T-helper 2 cell treated with Interferon-gamma antibody and Interleukin-4, amounts not matched to agents 5 μg/mL and 100 μg/mL, for 36 hours (primary cell): ENCODE measurements at regions not wholly inside any gene's neighbourhood (a gene's known extent, or its start where the extent isn't known, plus 50 kb on each side); places are given as distances from the start of the nearest gene placed in this dataset.
"Not testable (repeated sequence)": the region's sequence is repeated elsewhere in the genome, so short reads cannot be mapped to it uniquely, and the experiment has no call there.

Experiments used
- DNase-seq: peaks from one replicate; pipeline ENCODE4 v3.0.0; 2021; ENCODE audit warnings: low spot score
- H3K27ac Mint-ChIP-seq: one replicate; pipeline ENCODE4 v1.8.0; 2021; ENCODE audit warnings: mild to moderate bottlenecking, mixed read lengths
- H3K27me3 Mint-ChIP-seq: one replicate; pipeline ENCODE4 v1.8.0; 2021; ENCODE audit warnings: low read depth, mixed read lengths
- H3K36me3 Mint-ChIP-seq: one replicate; pipeline ENCODE4 v1.8.0; 2021; ENCODE audit warnings: low read depth, mixed read lengths
- H3K4me1 Mint-ChIP-seq: one replicate; pipeline ENCODE4 v1.8.0; 2021; ENCODE audit warnings: low read depth, mixed read lengths
- H3K4me3 Mint-ChIP-seq: one replicate; pipeline ENCODE4 v1.8.0; 2022; ENCODE audit warnings: mild to moderate bottlenecking, moderate library complexity, mixed read lengths
- H3K9me3 Mint-ChIP-seq: one replicate; pipeline ENCODE4 v1.8.0; 2021; ENCODE audit warnings: mixed read lengths

GRCh38 chr5:113692466-113692865 is 179.0 kb downstream of the YTHDC2 start:
- no peaks in the 10 kb centered on the region for H3K4me1 Mint-ChIP-seq
- DNase-seq: no peak
- peaks cover 31% of the 10 kb centered on the region for H3K27me3 Mint-ChIP-seq
- H3K9me3 Mint-ChIP-seq: no peaks in the 10 kb centered on the region
- no peak overlapping the region for H3K27ac Mint-ChIP-seq
- H3K36me3 Mint-ChIP-seq: no peaks in the 10 kb centered on the region
- H3K4me3 Mint-ChIP-seq: no peak overlapping the region

- Mint-ChIP-seq H3K36me3 (no peaks in the 10 kb centered on the region), H3K4me3 (no peak overlapping the region), H3K27me3 (peaks cover 31% of the 10 kb centered on the region), H3K9me3 (no peaks in the 10 kb centered on the region), H3K27ac (no peak overlapping the region), H3K4me1 (no peaks in the 10 kb centered on the region)
- no peak for DNase-seq
Observed at GRCh38 chr5:113692891-113693457, 179.5 kb downstream of the YTHDC2 start.

GRCh38 chr5:113693701-113694100 is 180.2 kb downstream of the YTHDC2 start:
- DNase-seq: no peak
- H3K27me3 Mint-ChIP-seq: peaks cover 31% of the 10 kb centered on the region
- H3K4me3 Mint-ChIP-seq: no peak overlapping the region
- no peak overlapping the region for H3K27ac Mint-ChIP-seq
- no peaks in the 10 kb centered on the region for H3K36me3 Mint-ChIP-seq
- no peaks in the 10 kb centered on the region for H3K4me1 Mint-ChIP-seq
- H3K9me3 Mint-ChIP-seq: no peaks in the 10 kb centered on the region

- H3K4me1 Mint-ChIP-seq: no peaks in the 10 kb centered on the region
- DNase-seq: no peak
- no peak overlapping the region for H3K27ac Mint-ChIP-seq
- no peaks in the 10 kb centered on the region for H3K9me3 Mint-ChIP-seq
- H3K4me3 Mint-ChIP-seq: no peak overlapping the region
- peaks cover 31% of the 10 kb centered on the region for H3K27me3 Mint-ChIP-seq
- no peaks in the 10 kb centered on the region for H3K36me3 Mint-ChIP-seq
Observed at GRCh38 chr5:113694576-113694975, 181.1 kb downstream of the YTHDC2 start.

- no peak for DNase-seq
- Mint-ChIP-seq H3K4me1 (no peaks in the 10 kb centered on the region), H3K36me3 (no peaks in the 10 kb centered on the region), H3K27me3 (no peaks in the 10 kb centered on the region), H3K4me3 (no peak overlapping the region), H3K9me3 (peaks cover 10% of the 10 kb centered on the region), H3K27ac (no peak overlapping the region)
Observed at GRCh38 chr5:113703266-113703665, 189.8 kb downstream of the YTHDC2 start.

GRCh38 chr5:113705657-113706056 is 192.2 kb downstream of the YTHDC2 start:
- no peak overlapping the region for H3K27ac Mint-ChIP-seq
- no peak for DNase-seq
- H3K4me3 Mint-ChIP-seq: no peak overlapping the region
- H3K4me1 Mint-ChIP-seq: no peaks in the 10 kb centered on the region
- peaks cover 10% of the 10 kb centered on the region for H3K9me3 Mint-ChIP-seq
- H3K27me3 Mint-ChIP-seq: no peaks in the 10 kb centered on the region
- H3K36me3 Mint-ChIP-seq: no peaks in the 10 kb centered on the region

GRCh38 chr5:113713051-113713450 is 199.6 kb downstream of the YTHDC2 start:
- Mint-ChIP-seq H3K27me3 (no peaks in the 10 kb centered on the region), H3K9me3 (peaks cover 20% of the 10 kb centered on the region), H3K4me3 (no peak overlapping the region), H3K36me3 (no peaks in the 10 kb centered on the region), H3K4me1 (no peaks in the 10 kb centered on the region), H3K27ac (no peak overlapping the region)
- DNase-seq: no peak

- not testable (repeated sequence) for H3K27me3 Mint-ChIP-seq, DNase-seq, H3K36me3 Mint-ChIP-seq, H3K4me3 Mint-ChIP-seq, H3K4me1 Mint-ChIP-seq, H3K27ac Mint-ChIP-seq
- peaks cover 20% of the 10 kb centered on the region for H3K9me3 Mint-ChIP-seq
Observed at GRCh38 chr5:113715921-113716320, 202.4 kb downstream of the YTHDC2 start.

GRCh38 chr5:113719549-113719948 is 206.1 kb downstream of the YTHDC2 start:
- H3K9me3 Mint-ChIP-seq: peaks cover 18% of the 10 kb centered on the region
- no peak for DNase-seq
- no peaks in the 10 kb centered on the region for H3K4me1 Mint-ChIP-seq
- H3K4me3 Mint-ChIP-seq: no peak overlapping the region
- H3K27ac Mint-ChIP-seq: no peak overlapping the region
- no peaks in the 10 kb centered on the region for H3K27me3 Mint-ChIP-seq
- H3K36me3 Mint-ChIP-seq: no peaks in the 10 kb centered on the region

GRCh38 chr5:113721171-113721570 is 207.7 kb downstream of the YTHDC2 start:
- peaks cover 7% of the 10 kb centered on the region for H3K9me3 Mint-ChIP-seq
- no peak for DNase-seq
- H3K4me3 Mint-ChIP-seq: no peak overlapping the region
- no peaks in the 10 kb centered on the region for H3K36me3 Mint-ChIP-seq
- no peaks in the 10 kb centered on the region for H3K27me3 Mint-ChIP-seq
- H3K4me1 Mint-ChIP-seq: no peaks in the 10 kb centered on the region
- H3K27ac Mint-ChIP-seq: no peak overlapping the region

GRCh38 chr5:113723021-113723420 is 209.5 kb downstream of the YTHDC2 start:
- Mint-ChIP-seq H3K4me1 (no peaks in the 10 kb centered on the region), H3K9me3 (no peaks in the 10 kb centered on the region), H3K27me3 (no peaks in the 10 kb centered on the region), H3K27ac (no peak overlapping the region), H3K36me3 (no peaks in the 10 kb centered on the region), H3K4me3 (no peak overlapping the region)
- DNase-seq: no peak

GRCh38 chr5:113735751-113736150 is 222.3 kb downstream of the YTHDC2 start:
- DNase-seq: no peak
- Mint-ChIP-seq H3K27ac (no peak overlapping the region), H3K36me3 (no peaks in the 10 kb centered on the region), H3K9me3 (no peaks in the 10 kb centered on the region), H3K4me3 (no peak overlapping the region), H3K27me3 (no peaks in the 10 kb centered on the region), H3K4me1 (no peaks in the 10 kb centered on the region)

GRCh38 chr5:113742176-113742575 is 228.7 kb downstream of the YTHDC2 start:
- H3K27ac Mint-ChIP-seq: no peak overlapping the region
- no peak for DNase-seq
- H3K27me3 Mint-ChIP-seq: no peaks in the 10 kb centered on the region
- no peaks in the 10 kb centered on the region for H3K4me1 Mint-ChIP-seq
- H3K36me3 Mint-ChIP-seq: no peaks in the 10 kb centered on the region
- H3K9me3 Mint-ChIP-seq: no peaks in the 10 kb centered on the region
- no peak overlapping the region for H3K4me3 Mint-ChIP-seq

GRCh38 chr5:113742639-113743038 is 229.1 kb downstream of the YTHDC2 start:
- no peaks in the 10 kb centered on the region for H3K9me3 Mint-ChIP-seq
- no peaks in the 10 kb centered on the region for H3K4me1 Mint-ChIP-seq
- no peak for DNase-seq
- no peaks in the 10 kb centered on the region for H3K36me3 Mint-ChIP-seq
- no peaks in the 10 kb centered on the region for H3K27me3 Mint-ChIP-seq
- no peak overlapping the region for H3K4me3 Mint-ChIP-seq
- H3K27ac Mint-ChIP-seq: no peak overlapping the region

- Mint-ChIP-seq H3K4me1 (no peaks in the 10 kb centered on the region), H3K27ac (no peak overlapping the region), H3K27me3 (no peaks in the 10 kb centered on the region), H3K36me3 (no peaks in the 10 kb centered on the region), H3K9me3 (no peaks in the 10 kb centered on the region), H3K4me3 (no peak overlapping the region)
- DNase-seq: no peak
Observed at GRCh38 chr5:113748403-113748802, 234.9 kb downstream of the YTHDC2 start.
